A673 (cell line): ENCODE measurements at regions not wholly inside any gene's neighbourhood (a gene's known extent, or its start where the extent isn't known, plus 50 kb on each side); places are given as distances from the start of the nearest gene placed in this dataset.

ENCODE experiments used
- BruUV-seq: library from RNA; stranded (reverse); fragments of 400-500 nt; replicated peaks from 2 replicates; lab custom pipeline; 2021; lab: Mats Ljungman, UMichigan
- CTCF ChIA-PET: fragments of 300-600 bp; sonication (Branson Sonifier 250); formaldehyde crosslinking; loops from one replicate; lab custom pipeline; 2022; ENCODE audit warnings: antibody characterized with exemption; lab: Charles Lee
- POLR2A ChIA-PET: fragments of 300-600 bp; sonication (Branson Sonifier 250); formaldehyde crosslinking; loops from one replicate; lab custom pipeline; 2022; ENCODE audit warnings: antibody characterized with exemption; ENCODE audit not compliant: low non-redundant PET; lab: Charles Lee
- DNase-seq: peaks from one replicate; pipeline ENCODE4 v3.0.0-alpha.2; 2015; ENCODE audit warnings: low spot score
- H3K27ac ChIP-seq: fragments of 200-600 bp; sonication (generic); 2 replicates; pipeline ENCODE4 v1.5.1; 2016; ENCODE audit warnings: mixed run types, low read depth, mild to moderate bottlenecking, mixed read lengths, antibody characterized with exemption, low read length; ENCODE audit not compliant: poor library complexity, severe bottlenecking
- H3K27me3 ChIP-seq: fragments of 200-600 bp; sonication (generic); replicated peaks from 2 replicates; pipeline ENCODE4 v1.6.1; 2017; ENCODE audit warnings: mixed run types, low read depth, mild to moderate bottlenecking, mixed read lengths, antibody characterized with exemption, low read length; ENCODE audit not compliant: insufficient read depth, poor library complexity
- H3K36me3 ChIP-seq: fragments of 200-600 bp; sonication (generic); 2 replicates; pipeline ENCODE4 v1.6.1; 2016; ENCODE audit warnings: mixed run types, mild to moderate bottlenecking, mixed read lengths, antibody characterized with exemption, low read length; ENCODE audit not compliant: insufficient read depth, poor library complexity, severe bottlenecking
- H3K4me1 ChIP-seq: fragments of 200-600 bp; sonication (generic); 2 replicates; pipeline ENCODE4 v1.6.1; 2017; ENCODE audit warnings: mixed run types, mild to moderate bottlenecking, mixed read lengths, antibody characterized with exemption, low read length; ENCODE audit not compliant: insufficient read depth, poor library complexity, severe bottlenecking
- H3K4me3 ChIP-seq: fragments of 200-600 bp; sonication (generic); 2 replicates; pipeline ENCODE4 v1.5.1; 2016; ENCODE audit warnings: low read depth, mixed run types, mild to moderate bottlenecking, mixed read lengths, low read length; ENCODE audit not compliant: poor library complexity, severe bottlenecking
- H3K9me3 ChIP-seq: fragments of 200-600 bp; sonication (generic); 2 replicates; pipeline ENCODE4 v1.6.1; 2016; ENCODE audit warnings: mixed run types, low read depth, mild to moderate bottlenecking, mixed read lengths, antibody characterized with exemption, low read length; ENCODE audit not compliant: poor library complexity, severe bottlenecking
- EZH2 ChIP-seq: fragments of 200-600 bp; sonication (generic); IDR thresholded peaks from 2 replicates; pipeline ENCODE4 v1.6.1; 2017; ENCODE audit warnings: borderline replicate concordance, low read depth, mild to moderate bottlenecking, mixed read lengths, antibody characterized with exemption, low read length; ENCODE audit not compliant: poor library complexity, severe bottlenecking
- intact Hi-C: fragments of 100-400 bp; cut with micrococcal nuclease; formaldehyde crosslinking; loops from one replicate; pipeline ENCODE4 v1.10.0; 2022; ENCODE audit not compliant: unreplicated experiment
- TF ChIP-seq, protein P1 (sequence below): fragments of 300-800, 200-600 bp; sonication (generic); conservative IDR thresholded peaks from 2 replicates; pipeline ENCODE4 v1.5.1; 2017; ENCODE audit warnings: low read depth, mild to moderate bottlenecking, antibody characterized with exemption, low read length, moderate library complexity, mixed read lengths

DNA sequence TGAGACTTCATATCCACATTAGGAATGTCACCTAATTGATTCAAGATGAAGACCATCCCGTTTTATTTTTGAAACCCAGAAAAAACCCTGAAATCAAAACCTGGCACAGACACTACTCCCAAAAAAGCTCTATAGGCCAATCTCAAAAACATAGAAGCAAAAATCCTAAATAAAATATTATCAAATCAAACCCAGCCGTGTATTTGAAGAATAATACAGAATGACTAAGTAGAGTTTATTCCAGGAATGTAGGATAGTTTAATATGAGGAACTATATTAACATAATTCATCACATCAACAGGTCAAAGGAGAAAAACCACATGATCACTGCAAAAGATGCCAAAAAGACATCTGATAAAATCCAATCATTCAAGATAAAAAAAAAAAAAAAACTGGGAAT lies 167.1 kb downstream of the ACTL7B start:
- no peak for DNase-seq
- TF ChIP-seq, protein P1, sequence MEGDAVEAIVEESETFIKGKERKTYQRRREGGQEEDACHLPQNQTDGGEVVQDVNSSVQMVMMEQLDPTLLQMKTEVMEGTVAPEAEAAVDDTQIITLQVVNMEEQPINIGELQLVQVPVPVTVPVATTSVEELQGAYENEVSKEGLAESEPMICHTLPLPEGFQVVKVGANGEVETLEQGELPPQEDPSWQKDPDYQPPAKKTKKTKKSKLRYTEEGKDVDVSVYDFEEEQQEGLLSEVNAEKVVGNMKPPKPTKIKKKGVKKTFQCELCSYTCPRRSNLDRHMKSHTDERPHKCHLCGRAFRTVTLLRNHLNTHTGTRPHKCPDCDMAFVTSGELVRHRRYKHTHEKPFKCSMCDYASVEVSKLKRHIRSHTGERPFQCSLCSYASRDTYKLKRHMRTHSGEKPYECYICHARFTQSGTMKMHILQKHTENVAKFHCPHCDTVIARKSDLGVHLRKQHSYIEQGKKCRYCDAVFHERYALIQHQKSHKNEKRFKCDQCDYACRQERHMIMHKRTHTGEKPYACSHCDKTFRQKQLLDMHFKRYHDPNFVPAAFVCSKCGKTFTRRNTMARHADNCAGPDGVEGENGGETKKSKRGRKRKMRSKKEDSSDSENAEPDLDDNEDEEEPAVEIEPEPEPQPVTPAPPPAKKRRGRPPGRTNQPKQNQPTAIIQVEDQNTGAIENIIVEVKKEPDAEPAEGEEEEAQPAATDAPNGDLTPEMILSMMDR = no peak
- no peak for TF ChIP-seq EZH2
- ChIA-PET POLR2A (no interaction called here), CTCF (no interaction called here)
- H3K9me3 ChIP-seq = peaks cover 6% of the 10 kb centered on the region
- no peaks in the 10 kb centered on the region for H3K4me1 ChIP-seq
- H3K27me3 ChIP-seq = no peaks in the 10 kb centered on the region
- no peaks in the 10 kb centered on the region for H3K36me3 ChIP-seq
- H3K27ac ChIP-seq = no peak overlapping the region
- intact Hi-C loops = no loop called here
- H3K4me3 ChIP-seq = no peak overlapping the region
- no TSS peak for BruUV-seq

DNA sequence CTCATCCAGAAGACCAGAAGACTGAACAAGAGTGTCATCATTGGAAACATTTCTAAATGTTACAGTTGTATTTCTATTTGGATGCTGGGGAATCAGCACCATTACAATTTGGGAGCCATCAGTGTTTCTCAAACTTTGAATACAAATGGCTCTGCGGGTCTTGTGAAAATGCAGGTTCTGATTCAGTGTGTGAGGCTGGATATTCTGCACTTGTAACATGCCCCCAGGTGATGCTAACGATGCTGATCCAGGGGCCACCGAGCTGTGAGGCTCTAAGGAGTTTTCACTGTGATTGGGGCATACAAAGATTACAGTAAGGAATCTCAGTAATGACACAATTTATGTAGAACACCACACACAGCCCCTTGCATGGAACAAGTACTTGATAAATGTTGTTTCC lies 167.7 kb downstream of the ACTL7B start:
- H3K4me1 ChIP-seq = no peaks in the 10 kb centered on the region
- H3K9me3 ChIP-seq = peaks cover 6% of the 10 kb centered on the region
- H3K36me3 ChIP-seq = no peaks in the 10 kb centered on the region
- H3K27ac ChIP-seq = no peak overlapping the region
- TF ChIP-seq, protein P1 = no peak
- no peak for TF ChIP-seq EZH2
- H3K4me3 ChIP-seq = no peak overlapping the region
- DNase-seq = no peak
- ChIA-PET CTCF (no interaction called here), POLR2A (no interaction called here)
- intact Hi-C loops = no loop called here
- H3K27me3 ChIP-seq = no peaks in the 10 kb centered on the region
- BruUV-seq = no TSS peak

DNA sequence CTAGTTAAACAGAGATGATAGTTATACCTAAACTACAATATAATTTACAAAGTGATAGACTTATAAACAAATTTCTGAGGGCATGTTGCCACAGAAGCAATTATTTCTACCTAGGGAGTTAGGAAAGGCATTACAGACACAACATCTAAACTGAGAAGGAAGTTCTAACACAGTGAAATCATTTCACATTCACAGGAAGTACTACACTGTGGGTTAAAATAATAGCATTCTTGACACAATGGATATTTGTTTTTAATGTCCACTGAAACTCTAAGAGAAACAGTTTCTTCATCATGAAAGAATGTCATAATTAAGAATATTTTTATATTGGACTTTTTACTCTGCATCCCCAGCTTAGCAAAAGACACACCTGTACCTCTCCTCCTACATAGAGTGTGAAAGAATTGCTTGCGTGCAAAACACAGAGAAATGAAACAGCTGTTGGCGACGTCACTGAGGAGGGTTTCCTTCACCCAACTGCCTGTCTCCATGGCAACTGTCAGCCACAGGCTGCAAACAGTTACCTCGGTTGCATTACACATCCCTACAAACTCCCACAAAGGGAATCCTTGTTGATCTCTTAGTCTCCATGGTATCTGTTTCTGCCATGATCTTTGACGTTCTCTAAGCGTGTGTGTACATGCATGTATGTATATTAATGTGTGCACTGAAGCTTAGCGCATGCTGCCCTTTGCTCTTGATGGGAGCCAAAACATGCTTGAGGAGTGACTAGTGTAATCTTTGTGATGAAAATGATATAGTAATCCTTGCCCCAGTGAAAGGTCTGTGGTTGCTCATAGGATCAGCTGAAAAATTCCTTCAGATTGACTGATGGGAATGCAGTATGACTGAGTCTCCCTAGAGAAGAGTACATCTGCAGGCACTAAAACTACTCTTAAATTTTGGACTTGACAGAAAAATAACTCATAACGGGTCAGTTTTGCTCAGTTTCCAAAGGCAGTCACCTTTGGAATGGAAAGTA lies 168.5 kb downstream of the ACTL7B start:
- TF ChIP-seq, protein P1 = no peak
- TF ChIP-seq EZH2 = no peak
- no peaks in the 10 kb centered on the region for H3K27me3 ChIP-seq
- CTCF ChIA-PET = no interaction called here

More for the DNA sequence above, 168.5 kb downstream of the ACTL7B start:
- BruUV-seq = no TSS peak
- no peaks in the 10 kb centered on the region for H3K4me1 ChIP-seq
- no peak for DNase-seq
- POLR2A ChIA-PET = no interaction called here
- no peaks in the 10 kb centered on the region for H3K36me3 ChIP-seq
- intact Hi-C loops = no loop called here
- no peak overlapping the region for H3K27ac ChIP-seq
- H3K9me3 ChIP-seq = peaks cover 6% of the 10 kb centered on the region
- H3K4me3 ChIP-seq = no peak overlapping the region
